ENCODE measurements at regions not wholly inside any gene's neighbourhood (a gene's known extent, or its start where the extent isn't known, plus 50 kb on each side); places are given as distances from the start of the nearest gene placed in this dataset.

GRCh38 chr14:40199101-40199500 lies 766.9 kb upstream of the FBXO33 start:
- TF ChIP-seq EZH2 (IDR thresholded peaks at IDR 0.05) (no peak), POLR2AphosphoS5 (IDR thresholded peaks at IDR 0.05; ENCODE audit: borderline replicate concordance, low read depth, low read length) (no peak), FOXP2 (optimal IDR thresholded peaks at IDR 0.05; ENCODE audit: control extremely low read depth, extremely low read length, insufficient read depth) (no peak)
